RPMI8226 (cell line): ENCODE measurements at regions not wholly inside any gene's neighbourhood (a gene's known extent, or its start where the extent isn't known, plus 50 kb on each side); places are given as distances from the start of the nearest gene placed in this dataset.
"Not testable (repeated sequence)": the region's sequence is repeated elsewhere in the genome, so short reads cannot be mapped to it uniquely, and the experiment has no call there.

Experiments
- DNase-seq: peaks from one replicate; pipeline ENCODE4 v3.0.0-alpha.2; 2015

GRCh38 chr20:19027971-19028370 is 184.5 kb upstream of the SLC24A3 start:
- DNase-seq, result no peak

- DNase-seq, result no peak
Measured at GRCh38 chr20:19041787-19042186, 170.7 kb upstream of the SLC24A3 start.

GRCh38 chr20:19045371-19045770 is 167.1 kb upstream of the SLC24A3 start:
- DNase-seq, result no peak

- DNase-seq, result no peak
Measured at GRCh38 chr20:19047040-19047950, 165.1 kb upstream of the SLC24A3 start.

DNA sequence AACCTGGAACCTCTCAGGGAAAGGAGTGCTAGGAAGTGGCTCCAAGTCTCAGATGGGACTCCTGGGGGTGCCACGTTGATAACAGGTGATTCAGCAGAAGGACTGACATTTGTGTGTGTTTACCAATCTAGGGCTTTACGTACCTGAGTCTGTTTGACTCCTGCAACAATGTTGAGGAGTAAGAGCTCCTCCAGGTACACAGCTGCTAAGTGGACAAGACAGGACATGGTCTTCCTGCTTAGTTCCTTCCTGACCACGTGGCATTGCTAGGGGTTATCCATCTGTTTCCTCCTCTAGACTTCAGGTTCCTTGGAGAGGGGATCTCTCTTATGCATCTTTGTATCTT is 164.5 kb upstream of the SLC24A3 start:
- DNase-seq, result no peak

- no peak for DNase-seq
Measured at GRCh38 chr20:19048995-19049501, 163.4 kb upstream of the SLC24A3 start.

GRCh38 chr20:19049514-19049913 is 162.9 kb upstream of the SLC24A3 start:
- no peak for DNase-seq

DNA sequence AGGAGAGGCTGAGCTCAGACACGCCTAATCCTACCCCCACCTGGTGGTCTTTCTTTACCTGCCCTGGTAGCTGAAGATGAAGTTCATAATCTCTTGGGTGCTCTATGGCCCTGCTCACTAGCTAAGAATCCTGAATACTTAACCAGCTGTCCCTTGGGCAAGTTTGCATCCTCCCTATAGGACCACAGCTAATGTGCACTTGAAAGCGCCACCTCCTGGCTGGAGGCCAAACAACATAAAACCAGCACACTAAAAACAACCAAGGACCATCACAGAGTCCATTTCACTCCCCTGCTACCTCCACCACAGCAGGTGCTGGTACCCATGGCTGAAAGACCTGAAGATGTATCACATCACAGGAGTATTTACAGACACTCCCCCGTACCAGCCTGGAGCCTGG is 155.5 kb upstream of the SLC24A3 start:
- no peak for DNase-seq

DNA sequence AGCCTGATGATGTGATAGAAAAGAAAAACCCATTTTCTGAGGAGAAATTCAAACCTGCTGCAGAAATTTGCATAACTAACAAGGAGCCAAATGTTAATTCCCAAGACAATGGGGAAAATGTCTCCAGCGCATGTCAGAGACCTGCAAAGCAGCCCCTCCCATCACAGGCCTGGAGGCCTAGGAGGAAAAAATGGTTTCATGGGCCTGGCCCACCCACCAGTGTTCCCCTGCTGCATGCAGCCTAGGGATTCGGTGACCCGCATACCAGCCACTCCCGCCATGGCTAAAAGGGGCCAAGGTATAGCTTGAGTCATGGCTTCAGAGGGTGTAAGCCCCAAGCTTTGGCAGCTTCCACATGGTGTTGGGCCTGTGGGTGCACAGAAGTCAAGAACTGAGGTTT is 147.7 kb upstream of the SLC24A3 start:
- DNase-seq, result not testable (repeated sequence)

DNA sequence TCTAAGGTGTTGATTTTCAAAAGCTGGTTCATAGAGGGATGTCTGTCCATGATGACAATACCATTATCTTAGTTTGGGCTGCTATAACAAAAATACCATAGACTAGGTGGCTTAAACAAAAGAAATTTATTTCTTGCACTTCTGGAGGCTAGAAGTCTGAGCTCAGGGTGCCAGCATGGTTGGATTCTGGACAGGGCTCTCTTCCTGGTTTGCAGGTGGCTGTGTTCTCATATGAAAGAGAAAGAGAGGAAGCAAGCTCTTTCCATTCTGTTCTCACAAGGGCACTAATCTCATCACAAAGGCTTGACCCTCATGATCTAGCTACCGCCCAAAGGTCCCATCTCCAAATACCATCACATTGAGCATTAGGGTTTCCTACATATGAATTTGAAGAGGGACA is 144.5 kb upstream of the SLC24A3 start:
- no peak for DNase-seq

GRCh38 chr20:19070026-19070425 is 142.4 kb upstream of the SLC24A3 start:
- no peak for DNase-seq

DNA sequence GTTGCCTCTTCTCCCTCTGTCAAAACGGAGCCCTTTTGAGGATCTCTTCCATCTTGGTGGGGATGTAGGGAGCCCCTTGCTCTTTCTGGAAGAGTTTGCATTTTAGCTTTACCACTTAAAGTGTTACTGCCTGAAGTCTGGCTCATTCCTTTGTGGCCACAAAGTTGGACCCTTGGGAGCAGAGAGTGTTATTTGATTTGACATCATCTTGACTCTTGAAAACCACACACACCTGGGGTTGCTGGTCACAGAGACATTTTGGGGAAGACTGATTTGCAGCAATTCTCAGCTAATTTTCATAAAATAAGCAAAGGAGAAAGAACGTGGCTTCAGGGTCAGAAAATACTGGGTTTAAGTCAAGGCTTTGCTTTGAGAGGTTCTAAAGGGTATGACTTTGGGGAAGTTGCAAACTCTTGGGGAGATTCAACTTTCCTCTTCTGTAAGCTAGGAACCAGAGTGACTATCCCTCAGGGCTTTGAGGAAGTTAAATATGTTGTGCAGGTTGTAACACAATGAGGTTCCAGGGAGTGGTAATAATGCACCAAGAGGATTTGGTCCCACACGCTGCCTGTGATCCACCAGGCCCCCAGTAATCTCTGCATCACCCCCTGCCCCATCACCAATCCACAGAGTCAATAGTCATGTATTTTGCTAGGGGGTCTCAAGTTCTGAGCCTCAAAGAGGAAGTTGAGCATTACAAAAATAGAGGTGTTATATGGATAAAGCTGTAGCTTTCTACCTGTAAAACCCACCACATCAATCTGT is 141.6 kb upstream of the SLC24A3 start:
- DNase-seq, result no peak

DNA sequence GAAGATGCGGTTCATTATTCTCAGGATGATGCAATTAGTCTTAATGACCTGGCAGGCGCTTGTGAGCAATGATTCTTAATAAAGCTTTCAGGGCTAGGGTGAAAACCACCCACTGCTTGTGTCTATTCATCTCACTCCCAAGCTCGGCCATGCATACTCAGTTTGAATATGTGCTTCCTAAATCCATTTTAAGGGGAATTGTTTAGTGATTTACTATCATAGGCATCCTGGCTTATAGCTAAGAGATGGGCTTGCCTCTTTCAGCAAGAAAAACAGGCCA is 141.1 kb upstream of the SLC24A3 start:
- no peak for DNase-seq

DNA sequence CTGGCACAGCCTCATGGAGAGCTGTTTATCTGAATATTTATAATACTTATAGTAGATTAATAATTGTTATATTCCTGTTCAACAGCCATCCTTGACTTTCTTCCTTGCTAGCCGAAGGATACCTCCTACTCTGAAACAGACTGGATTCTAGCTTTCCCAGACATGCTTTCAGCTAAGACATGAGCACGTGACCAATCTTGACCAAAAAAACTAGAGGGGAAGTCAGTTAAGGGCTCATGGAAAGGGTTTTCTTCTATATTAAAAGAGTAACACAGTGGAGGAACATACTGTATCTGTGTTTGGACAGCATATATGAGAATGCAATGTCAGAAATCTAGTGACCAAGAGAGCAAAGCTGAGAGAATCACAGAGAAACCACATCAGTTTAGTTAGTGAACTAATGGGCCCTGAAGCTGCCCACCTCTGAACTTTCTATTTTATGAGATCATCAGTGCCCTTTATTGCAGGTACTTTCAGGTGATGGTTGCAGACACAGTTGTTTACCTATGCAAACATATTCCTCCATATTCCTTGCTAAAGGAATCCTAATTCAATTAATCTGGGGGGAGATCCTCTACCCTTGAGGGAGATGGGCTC is 140.4 kb upstream of the SLC24A3 start:
- no peak for DNase-seq

- DNase-seq, result no peak
Measured at GRCh38 chr20:19072988-19073387, 139.5 kb upstream of the SLC24A3 start.

GRCh38 chr20:19073584-19074218 is 138.7 kb upstream of the SLC24A3 start:
- DNase-seq, result no peak

DNA sequence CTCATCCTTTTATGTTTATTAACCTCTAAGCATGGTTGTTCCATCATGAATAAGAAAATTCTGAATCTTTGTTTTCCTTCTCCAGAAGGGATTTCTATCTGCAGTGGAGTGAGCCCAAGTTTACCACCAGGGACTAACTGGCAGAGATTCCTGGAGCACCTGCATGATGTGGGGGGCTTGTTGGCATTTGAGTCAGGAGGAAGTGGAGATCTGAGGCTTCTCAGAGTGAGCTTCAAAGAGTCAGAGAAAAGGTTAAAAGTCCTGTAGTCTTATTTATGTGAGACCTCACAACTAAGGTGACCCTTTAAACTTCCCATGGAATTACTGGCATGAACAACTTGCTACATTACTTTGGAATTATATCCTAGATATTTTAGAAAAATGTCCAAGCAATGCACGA is 138.1 kb upstream of the SLC24A3 start:
- no peak for DNase-seq

GRCh38 chr20:19074828-19075516 is 137.5 kb upstream of the SLC24A3 start:
- DNase-seq, result peak; percentile 21

GRCh38 chr20:19077370-19078220 is 134.8 kb upstream of the SLC24A3 start:
- DNase-seq, result no peak

- DNase-seq, result no peak
Measured at GRCh38 chr20:19078448-19079373, 133.7 kb upstream of the SLC24A3 start.
